GM12878 (cell line): ENCODE measurements at regions not wholly inside any gene's neighbourhood (a gene's known extent, or its start where the extent isn't known, plus 50 kb on each side); places are given as distances from the start of the nearest gene placed in this dataset.

ENCODE experiments used
- ATAC-seq: fragments of 200-7000 bp; cut with Tn5 transposase; 3 replicates; pipeline ENCODE4 v1.9.1; 2020; ENCODE audit warnings: mild to moderate bottlenecking, moderate library complexity
- BruUV-seq: library from RNA; stranded (reverse); fragments of 400-500 nt; replicated peaks from 2 replicates; lab custom pipeline; 2021; lab: Mats Ljungman, UMichigan
- CTCF ChIA-PET: fragments of 300-600 bp; sonication (Branson Sonifier 250); formaldehyde crosslinking; extraction: SDS; loops from one replicate; lab custom pipeline; 2021; ENCODE audit warnings: inconsistent platforms; lab: Yijun Ruan, JAX
- POLR2A ChIA-PET: fragments of 350-600 bp; formaldehyde crosslinking; extraction: SDS; loops from one replicate; lab custom pipeline; 2021; ENCODE audit warnings: inconsistent platforms; lab: Charles Lee
- RAD21 ChIA-PET: fragments of 300-600 bp; sonication (Branson Sonifier 250); formaldehyde crosslinking; loops from one replicate; lab custom pipeline; 2023; ENCODE audit warnings: antibody characterized with exemption; ENCODE audit not compliant: unreplicated experiment; lab: Charles Lee
- SMC1A ChIA-PET: fragments of 300-600 bp; sonication (Branson Sonifier 250); formaldehyde crosslinking; loops from one replicate; lab custom pipeline; 2023; ENCODE audit not compliant: unreplicated experiment, uncharacterized antibody; lab: Charles Lee
- DNase-seq: peaks from one replicate; pipeline ENCODE4 v3.0.0-alpha.2; 2011; ENCODE audit warnings: low read depth, low spot score
- FAIRE-seq: peaks from 3 replicates; lab custom pipeline; 2011; peaks lifted over from hg19 to GRCh38; lab: Jason Lieb, UNC
- H2AFZ ChIP-seq: 2 replicates; pipeline ENCODE4 v1.6.0; 2011; ENCODE audit warnings: low read depth, low read length, control low read depth; ENCODE audit not compliant: control insufficient read depth
- H3K27ac ChIP-seq: 2 replicates; pipeline ENCODE4 v1.5.1; 2011; ENCODE audit warnings: control low read depth; ENCODE audit not compliant: control insufficient read depth, insufficient read depth
- H3K27me3 ChIP-seq, 2 experiments: replicated peaks in 1 of 2; 2 replicates each; pipeline versions ENCODE4 v1.6.0 to v1.6.1; 2011; ENCODE audit warnings: low read length in 1 of 2; ENCODE audit not compliant: control insufficient read depth in 2 of 2, insufficient read depth in 2 of 2
- H3K36me3 ChIP-seq, 2 experiments: 2 replicates each; pipeline ENCODE4 v1.5.1; 2011; ENCODE audit warnings: low read length in 1 of 2; ENCODE audit not compliant: control insufficient read depth in 2 of 2, insufficient read depth in 2 of 2
- H3K4me1 ChIP-seq: 2 replicates; pipeline ENCODE4 v1.6.1; 2011; ENCODE audit warnings: mild to moderate bottlenecking, low read length, moderate library complexity, mixed read lengths; ENCODE audit not compliant: control insufficient read depth, insufficient read depth
- H3K4me2 ChIP-seq: 2 replicates; pipeline ENCODE4 v1.6.0; 2011; ENCODE audit warnings: control low read depth; ENCODE audit not compliant: control insufficient read depth, insufficient read depth
- H3K4me3 ChIP-seq: fragments of 200-600 bp; sonication (generic); 2 replicates; pipeline ENCODE4 v1.5.1; 2016
- H3K79me2 ChIP-seq: 2 replicates; pipeline ENCODE4 v1.6.0; 2011; ENCODE audit warnings: low read length; ENCODE audit not compliant: control insufficient read depth, insufficient read depth
- H3K9ac ChIP-seq: 2 replicates; pipeline ENCODE4 v1.8.0; 2011; ENCODE audit warnings: low read length, control low read depth, mixed read lengths; ENCODE audit not compliant: control insufficient read depth, insufficient read depth
- H3K9me3 ChIP-seq: replicated peaks from 3 replicates; pipeline ENCODE4 v1.5.1; 2011; ENCODE audit warnings: mild to moderate bottlenecking, low read length; ENCODE audit not compliant: control insufficient read depth, insufficient read depth
- H4K20me1 ChIP-seq: 2 replicates; pipeline ENCODE4 v1.6.0; 2011; ENCODE audit not compliant: control insufficient read depth, insufficient read depth
- ATF7 ChIP-seq: fragments of 450-650 bp; IDR thresholded peaks from 2 replicates; pipeline ENCODE4 v1.6.1; 2016; ENCODE audit warnings: low read depth, mild to moderate bottlenecking
- BHLHE40 ChIP-seq, 2 experiments: fragments of 450-650 bp in 1 of 2; IDR thresholded peaks; 2 replicates each; pipeline ENCODE4 v1.6.1; 2011 to 2017; ENCODE audit warnings: low read depth in 2 of 2, borderline replicate concordance in 1 of 2, improper control_type of control experiment in 1 of 2, low read length in 1 of 2, mild to moderate bottlenecking in 1 of 2
- CBFB ChIP-seq: IDR thresholded peaks from 2 replicates; pipeline ENCODE4 v1.6.1; 2016; ENCODE audit warnings: antibody characterized with exemption, low read depth
- EED ChIP-seq: sonication (generic); IDR thresholded peaks from 2 replicates; pipeline ENCODE4 v1.6.1; 2016; ENCODE audit warnings: antibody characterized with exemption, low read depth
- EGR1 ChIP-seq, 2 experiments: IDR thresholded peaks; 1 replicate in 1 of 2; 2 replicates in 1 of 2; pipeline ENCODE4 v1.6.1; 2011 to 2012; ENCODE audit warnings: low read depth in 2 of 2, low read length in 2 of 2, borderline replicate concordance in 1 of 2, mild to moderate bottlenecking in 1 of 2, moderate library complexity in 1 of 2
- ESRRA ChIP-seq: IDR thresholded peaks from 2 replicates; pipeline ENCODE4 v1.6.1; 2012; ENCODE audit warnings: mild to moderate bottlenecking, low read length, improper control_type of control experiment
- GABPA ChIP-seq: IDR thresholded peaks from 2 replicates; pipeline ENCODE4 v1.6.1; 2014; ENCODE audit warnings: antibody characterized with exemption, low read depth, mild to moderate bottlenecking, inconsistent platforms
- HCFC1 ChIP-seq: fragments of 150-350 bp; IDR thresholded peaks from 2 replicates; pipeline ENCODE4 v1.6.1; 2014; ENCODE audit warnings: low read length
- HDAC6 ChIP-seq: fragments of 200-600 bp; sonication (generic); IDR thresholded peaks from one replicate; pipeline ENCODE4 v1.8.0; 2017; ENCODE audit warnings: antibody characterized with exemption; ENCODE audit not compliant: unreplicated experiment
- MEF2B ChIP-seq: fragments of 450-650 bp; IDR thresholded peaks from 2 replicates; pipeline ENCODE4 v1.6.1; 2018; ENCODE audit warnings: mild to moderate bottlenecking, moderate library complexity; ENCODE audit not compliant: partially characterized antibody, poor library complexity, severe bottlenecking
- NFYA ChIP-seq: IDR thresholded peaks from 2 replicates; pipeline ENCODE4 v1.6.1; 2011; ENCODE audit warnings: low read depth, mild to moderate bottlenecking, low read length, improper control_type of control experiment, borderline replicate concordance
- PAX5 ChIP-seq: IDR thresholded peaks from 2 replicates; pipeline ENCODE4 v1.6.1; 2011; ENCODE audit warnings: low read depth, low read length, borderline replicate concordance
- RAD51 ChIP-seq: fragments of 450-650 bp; IDR thresholded peaks from 2 replicates; pipeline ENCODE4 v1.6.1; 2016; ENCODE audit warnings: moderate library complexity, mild to moderate bottlenecking, inconsistent platforms
- RBBP5 ChIP-seq: fragments of 200-600 bp; sonication (generic); conservative IDR thresholded peaks from 2 replicates; pipeline ENCODE4 v1.6.1; 2016
- SMAD5 ChIP-seq: IDR thresholded peaks from 2 replicates; pipeline ENCODE4 v1.6.1; 2016; ENCODE audit warnings: antibody characterized with exemption, low read depth
- STAT1 ChIP-seq: fragments of 450-650 bp; conservative IDR thresholded peaks from 2 replicates; pipeline ENCODE4 v1.6.1; 2014; ENCODE audit warnings: antibody characterized with exemption, mild to moderate bottlenecking
- USF1 ChIP-seq: IDR thresholded peaks from 2 replicates; pipeline ENCODE4 v1.6.1; 2011; ENCODE audit warnings: borderline replicate concordance, low read depth, mild to moderate bottlenecking, moderate library complexity, mixed read lengths, low read length; ENCODE audit not compliant: insufficient read depth; ENCODE audit errors: extremely low read length
- ZBED1 ChIP-seq: IDR thresholded peaks from 2 replicates; pipeline ENCODE4 v1.6.1; 2016; ENCODE audit warnings: borderline replicate concordance
- ZNF217 ChIP-seq: fragments of 450-650 bp; IDR thresholded peaks from 2 replicates; pipeline ENCODE4 v1.6.1; 2017; ENCODE audit warnings: antibody characterized with exemption, mild to moderate bottlenecking
- ZNF622 ChIP-seq: fragments of 450-650 bp; IDR thresholded peaks from 2 replicates; pipeline ENCODE4 v1.6.1; 2017; ENCODE audit warnings: mild to moderate bottlenecking, inconsistent platforms
- WGBS: methylation state at CpG from one replicate; pipeline ENCODE4 v1.1.6; 2016; ENCODE audit warnings: low lambda C conversion rate; ENCODE audit not compliant: insufficient replicate concordance, insufficient coverage; ENCODE audit errors: missing lambda C conversion rate; 5-methylcytosine and 5-hydroxymethylcytosine counted together
- in situ Hi-C: fragments of 300-500 bp; cut with MboI; formaldehyde crosslinking; loops from 9 replicates; pipeline ENCODE4 v1.14.3; 2018; ENCODE audit warnings: mixed read lengths
- intact Hi-C: fragments of 100-400 bp; cut with micrococcal nuclease; formaldehyde crosslinking; loops from one replicate; pipeline ENCODE4 v1.14.2; 2022; ENCODE audit not compliant: unreplicated experiment
- TF ChIP-seq, protein P1 (sequence below): IDR thresholded peaks from 2 replicates; pipeline ENCODE4 v1.6.1; 2011; ENCODE audit warnings: low read depth, mild to moderate bottlenecking, low read length, moderate library complexity, borderline replicate concordance; ENCODE audit errors: extremely low read depth
- TF ChIP-seq, protein P2 (sequence below): fragments of 450-650 bp; IDR thresholded peaks from 2 replicates; pipeline ENCODE4 v1.6.1; 2016; ENCODE audit warnings: mild to moderate bottlenecking

- TF ChIP-seq USF1 (no peak), PAX5 (no peak), ZNF217 (no peak), MEF2B (no peak), ZNF622 (no peak)
- TF ChIP-seq, protein P1, sequence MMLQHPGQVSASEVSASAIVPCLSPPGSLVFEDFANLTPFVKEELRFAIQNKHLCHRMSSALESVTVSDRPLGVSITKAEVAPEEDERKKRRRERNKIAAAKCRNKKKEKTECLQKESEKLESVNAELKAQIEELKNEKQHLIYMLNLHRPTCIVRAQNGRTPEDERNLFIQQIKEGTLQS, result no peak
These were observed 74.1 kb downstream of the CTAGE1 start (continued) for GRCh38 chr18:22343613-22344012.

GRCh38 chr18:22342625-22343024 lies 75.1 kb downstream of the CTAGE1 start:
- WGBS, result 5% methylated on average over 4 of the region's 4 CpGs
- TF ChIP-seq ZBED1 (no peak), SMAD5 (no peak), RBBP5 (no peak), USF1 (no peak), EED (no peak), HDAC6 (no peak), STAT1 (no peak), HCFC1 (no peak), BHLHE40 (IDR thresholded peaks at IDR 0.05; ENCODE audit: borderline replicate concordance in 1 of 2, low read depth in 2 of 2, low read length in 1 of 2) (no peak), ESRRA (no peak), EGR1 (IDR thresholded peaks at IDR 0.05; ENCODE audit: borderline replicate concordance in 1 of 2, low read depth in 2 of 2, low read length in 2 of 2) (no peak), ATF7 (no peak), GABPA (no peak), NFYA (no peak), RAD51 (no peak), CBFB (no peak)
- TF ChIP-seq, protein P2, sequence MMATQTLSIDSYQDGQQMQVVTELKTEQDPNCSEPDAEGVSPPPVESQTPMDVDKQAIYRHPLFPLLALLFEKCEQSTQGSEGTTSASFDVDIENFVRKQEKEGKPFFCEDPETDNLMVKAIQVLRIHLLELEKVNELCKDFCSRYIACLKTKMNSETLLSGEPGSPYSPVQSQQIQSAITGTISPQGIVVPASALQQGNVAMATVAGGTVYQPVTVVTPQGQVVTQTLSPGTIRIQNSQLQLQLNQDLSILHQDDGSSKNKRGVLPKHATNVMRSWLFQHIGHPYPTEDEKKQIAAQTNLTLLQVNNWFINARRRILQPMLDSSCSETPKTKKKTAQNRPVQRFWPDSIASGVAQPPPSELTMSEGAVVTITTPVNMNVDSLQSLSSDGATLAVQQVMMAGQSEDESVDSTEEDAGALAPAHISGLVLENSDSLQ, result no peak

More at GRCh38 chr18:22342625-22343024, 75.1 kb downstream of the CTAGE1 start:
- H3K27ac ChIP-seq, result no peak overlapping the region
- RAD21 ChIA-PET, result no interaction called here
- no peaks in the 10 kb centered on the region for H4K20me1 ChIP-seq
- SMC1A ChIA-PET, result no interaction called here
- BruUV-seq, result no TSS peak
- CTCF ChIA-PET, result no interaction called here
- intact Hi-C loops, result no loop called here
- no peak for FAIRE-seq
- DNase-seq, result no peak
- no peaks in the 10 kb centered on the region for H3K9me3 ChIP-seq
- H3K4me3 ChIP-seq, result no peak overlapping the region
- no peaks in the 10 kb centered on the region for H3K4me1 ChIP-seq
- H3K4me2 ChIP-seq, result no peak overlapping the region
- in situ Hi-C loops, result no loop called here
- no peak for ATAC-seq
- H3K9ac ChIP-seq, result no peak overlapping the region
- no peaks in the 10 kb centered on the region for H3K36me3 ChIP-seq
- H3K79me2 ChIP-seq, result no peaks in the 10 kb centered on the region
- H3K27me3 ChIP-seq, result peaks cover 1 to 3% of the 10 kb centered on the region in 2 experiments; a peak in 2 of 4 replicates
- POLR2A ChIA-PET, result no interaction called here
- no peak overlapping the region for H2AFZ ChIP-seq
